Karpas-422 (cell line): ENCODE measurements at regions not wholly inside any gene's neighbourhood (a gene's known extent, or its start where the extent isn't known, plus 50 kb on each side); places are given as distances from the start of the nearest gene placed in this dataset.
"Not testable (repeated sequence)": the region's sequence is repeated elsewhere in the genome, so short reads cannot be mapped to it uniquely, and the experiment has no call there.

Experiments used
- DNase-seq: peaks from one replicate; pipeline ENCODE4 v3.0.0-alpha.2; 2015
- H2AFZ ChIP-seq: fragments of 200-600 bp; sonication (generic); 2 replicates; pipeline ENCODE4 v1.6.1; 2014; ENCODE audit warnings: antibody characterized with exemption, low read length, mixed read lengths
- H3K27ac ChIP-seq: fragments of 200-600 bp; sonication (generic); 2 replicates; pipeline ENCODE4 v1.5.1; 2014; ENCODE audit warnings: mild to moderate bottlenecking, low read length, moderate library complexity
- H3K27me3 ChIP-seq: fragments of 200-600 bp; sonication (generic); 2 replicates; pipeline ENCODE4 v1.6.1; 2014; ENCODE audit warnings: low read length, mixed read lengths
- H3K36me3 ChIP-seq: fragments of 200-600 bp; sonication (generic); 2 replicates; pipeline ENCODE4 v1.6.1; 2014; ENCODE audit warnings: low read length, mixed read lengths; ENCODE audit not compliant: insufficient read depth
- H3K4me1 ChIP-seq: fragments of 200-600 bp; sonication (generic); 2 replicates; pipeline ENCODE4 v1.6.1; 2014; ENCODE audit warnings: mild to moderate bottlenecking, low read length, mixed read lengths
- H3K4me2 ChIP-seq: fragments of 200-600 bp; sonication (generic); 2 replicates; pipeline ENCODE4 v1.6.1; 2014; ENCODE audit warnings: low read length, low read depth, mild to moderate bottlenecking; ENCODE audit not compliant: poor library complexity, severe bottlenecking
- H3K4me3 ChIP-seq: fragments of 200-600 bp; sonication (generic); 2 replicates; pipeline ENCODE4 v1.5.1; 2014; ENCODE audit warnings: mild to moderate bottlenecking, antibody characterized with exemption, low read length, mixed read lengths
- H3K79me2 ChIP-seq: fragments of 200-600 bp; sonication (generic); 2 replicates; pipeline ENCODE4 v1.6.1; 2014; ENCODE audit warnings: mild to moderate bottlenecking, low read length, mixed read lengths
- H3K9ac ChIP-seq: fragments of 200-600 bp; sonication (generic); 2 replicates; pipeline ENCODE4 v1.6.0; 2014; ENCODE audit warnings: low read length
- H3K9me2 ChIP-seq: fragments of 200-600 bp; sonication (generic), shearing (Covaris generic); replicated peaks from 2 replicates; pipeline ENCODE4 v1.6.0; 2014; ENCODE audit warnings: mild to moderate bottlenecking, low read length, moderate library complexity; ENCODE audit not compliant: insufficient read depth
- H3K9me3 ChIP-seq: fragments of 300-700, 200-600 bp; sonication (generic); 2 replicates; pipeline ENCODE4 v1.6.1; 2014; ENCODE audit warnings: low read length, mixed read lengths
- H4K20me1 ChIP-seq: fragments of 200-600 bp; sonication (generic); 2 replicates; pipeline ENCODE4 v1.6.1; 2014; ENCODE audit warnings: mild to moderate bottlenecking, antibody characterized with exemption, low read length, low read depth; ENCODE audit not compliant: insufficient read depth

- H3K27me3 ChIP-seq = no peaks in the 10 kb centered on the region
- no peaks in the 10 kb centered on the region for H3K79me2 ChIP-seq
- H3K36me3 ChIP-seq = no peaks in the 10 kb centered on the region
- H3K9me2 ChIP-seq = no peaks in the 10 kb centered on the region
- H3K9me3 ChIP-seq = peaks cover 38% of the 10 kb centered on the region
- H3K4me1 ChIP-seq = no peaks in the 10 kb centered on the region
- H3K9ac ChIP-seq = no peak overlapping the region
- no peak overlapping the region for H3K4me2 ChIP-seq
- no peak overlapping the region for H3K27ac ChIP-seq
- no peaks in the 10 kb centered on the region for H4K20me1 ChIP-seq
- no peak overlapping the region for H3K4me3 ChIP-seq
- DNase-seq = no peak
- no peak overlapping the region for H2AFZ ChIP-seq
Observed at GRCh38 chr7:85681241-85681640, 494.4 kb upstream of the SEMA3D start.

- not testable (repeated sequence) for H3K27ac ChIP-seq, DNase-seq, H2AFZ ChIP-seq, H3K79me2 ChIP-seq, H3K9me3 ChIP-seq, H4K20me1 ChIP-seq, H3K9ac ChIP-seq, H3K4me3 ChIP-seq, H3K27me3 ChIP-seq, H3K36me3 ChIP-seq, H3K9me2 ChIP-seq, H3K4me1 ChIP-seq, H3K4me2 ChIP-seq
Observed at GRCh38 chr7:85675093-85675492, 488.2 kb upstream of the SEMA3D start.

DNA sequence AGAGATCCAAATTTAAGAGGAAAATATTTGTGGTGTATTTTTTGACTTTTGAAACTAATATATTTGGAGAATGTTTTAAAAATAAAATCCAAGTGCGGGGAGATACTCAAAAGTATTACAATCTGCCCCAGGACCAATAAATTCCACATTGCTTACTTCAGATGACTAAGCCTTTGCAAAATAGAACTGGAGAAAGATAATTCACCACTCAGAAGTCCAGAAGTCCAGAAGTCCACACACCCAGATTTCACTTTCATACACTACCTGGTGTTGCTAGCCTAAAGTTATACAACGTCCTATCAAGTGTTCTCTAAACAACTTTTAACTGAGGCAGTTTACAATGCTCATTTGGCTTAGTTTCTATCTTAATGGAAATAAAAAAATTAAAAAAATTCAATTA, 487.0 kb upstream of the SEMA3D start:
- no peak overlapping the region for H3K4me3 ChIP-seq
- no peaks in the 10 kb centered on the region for H3K4me1 ChIP-seq
- H3K27ac ChIP-seq = no peak overlapping the region
- no peak overlapping the region for H3K4me2 ChIP-seq
- H3K9me2 ChIP-seq = no peaks in the 10 kb centered on the region
- peaks cover 10% of the 10 kb centered on the region for H3K9me3 ChIP-seq
- H3K27me3 ChIP-seq = no peaks in the 10 kb centered on the region
- DNase-seq = no peak
- H4K20me1 ChIP-seq = no peaks in the 10 kb centered on the region
- no peak overlapping the region for H3K9ac ChIP-seq
- H3K79me2 ChIP-seq = no peaks in the 10 kb centered on the region
- H2AFZ ChIP-seq = no peak overlapping the region
- H3K36me3 ChIP-seq = no peaks in the 10 kb centered on the region

DNA sequence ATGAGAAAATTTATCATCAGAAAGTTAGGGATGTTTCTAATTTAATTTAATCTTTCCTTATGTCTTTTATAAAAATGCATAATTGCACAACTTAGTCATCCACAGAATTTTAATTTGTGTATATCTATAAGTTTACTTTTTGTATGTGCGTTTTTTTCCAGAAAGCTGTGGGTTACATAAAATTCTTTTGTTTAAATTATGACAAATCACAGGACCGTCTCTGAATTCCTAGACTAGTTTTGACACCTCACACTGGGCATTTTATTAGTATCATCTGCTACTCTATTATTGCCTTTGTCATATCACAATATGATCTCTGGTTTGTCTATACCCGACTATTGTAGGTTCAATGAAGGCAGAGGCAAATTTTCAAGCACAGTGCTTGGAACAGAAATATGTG, 482.4 kb upstream of the SEMA3D start:
- Histone ChIP-seq H3K9me3 (peaks cover 13% of the 10 kb centered on the region), H3K36me3 (no peaks in the 10 kb centered on the region), H3K9me2 (no peaks in the 10 kb centered on the region)

DNA sequence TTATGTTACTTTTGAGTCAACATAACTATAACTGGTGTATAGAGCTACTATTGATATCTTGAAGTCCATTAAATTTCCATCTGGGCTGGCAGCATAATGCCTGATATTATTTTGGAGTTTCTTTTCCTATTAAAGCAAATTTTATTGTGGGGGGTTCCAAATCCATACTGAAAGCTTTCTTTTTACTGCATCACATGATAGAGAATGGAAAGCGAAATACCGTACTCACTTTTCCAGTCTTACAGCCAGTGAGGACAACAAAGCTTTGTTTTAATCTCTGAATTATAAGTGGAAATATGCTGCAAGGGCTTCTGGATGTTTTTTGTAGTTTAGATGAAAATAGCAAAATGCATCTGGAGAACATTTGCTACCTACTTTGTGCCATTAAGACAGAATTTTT, 477.5 kb upstream of the SEMA3D start:
- no peak overlapping the region for H3K4me2 ChIP-seq
- no peaks in the 10 kb centered on the region for H3K9me2 ChIP-seq
- no peak overlapping the region for H2AFZ ChIP-seq
- no peaks in the 10 kb centered on the region for H3K27me3 ChIP-seq
- no peaks in the 10 kb centered on the region for H3K4me1 ChIP-seq
- no peaks in the 10 kb centered on the region for H4K20me1 ChIP-seq
- H3K9ac ChIP-seq = no peak overlapping the region
- H3K4me3 ChIP-seq = no peak overlapping the region
- DNase-seq = no peak
- H3K9me3 ChIP-seq = peaks cover 11% of the 10 kb centered on the region
- no peak overlapping the region for H3K27ac ChIP-seq
- no peaks in the 10 kb centered on the region for H3K36me3 ChIP-seq
- no peaks in the 10 kb centered on the region for H3K79me2 ChIP-seq

More for the DNA sequence above, 482.4 kb upstream of the SEMA3D start:
- H2AFZ ChIP-seq = no peak overlapping the region
- H3K4me1 ChIP-seq = no peaks in the 10 kb centered on the region
- H3K27ac ChIP-seq = no peak overlapping the region
- no peak overlapping the region for H3K9ac ChIP-seq
- no peaks in the 10 kb centered on the region for H3K27me3 ChIP-seq
- H3K4me3 ChIP-seq = no peak overlapping the region
- DNase-seq = no peak
- no peaks in the 10 kb centered on the region for H3K79me2 ChIP-seq
- H4K20me1 ChIP-seq = no peaks in the 10 kb centered on the region
- no peak overlapping the region for H3K4me2 ChIP-seq

GRCh38 chr7:85659364-85659763, 472.5 kb upstream of the SEMA3D start:
- H3K27ac ChIP-seq = no peak overlapping the region
- H3K79me2 ChIP-seq = no peaks in the 10 kb centered on the region
- no peak for DNase-seq
- H3K4me2 ChIP-seq = no peak overlapping the region
- H3K9me2 ChIP-seq = no peaks in the 10 kb centered on the region
- H3K27me3 ChIP-seq = no peaks in the 10 kb centered on the region
- no peaks in the 10 kb centered on the region for H4K20me1 ChIP-seq
- no peaks in the 10 kb centered on the region for H3K4me1 ChIP-seq
- H3K9me3 ChIP-seq = peaks cover 11% of the 10 kb centered on the region
- no peak overlapping the region for H2AFZ ChIP-seq
- H3K36me3 ChIP-seq = no peaks in the 10 kb centered on the region
- H3K4me3 ChIP-seq = no peak overlapping the region
- H3K9ac ChIP-seq = no peak overlapping the region

DNA sequence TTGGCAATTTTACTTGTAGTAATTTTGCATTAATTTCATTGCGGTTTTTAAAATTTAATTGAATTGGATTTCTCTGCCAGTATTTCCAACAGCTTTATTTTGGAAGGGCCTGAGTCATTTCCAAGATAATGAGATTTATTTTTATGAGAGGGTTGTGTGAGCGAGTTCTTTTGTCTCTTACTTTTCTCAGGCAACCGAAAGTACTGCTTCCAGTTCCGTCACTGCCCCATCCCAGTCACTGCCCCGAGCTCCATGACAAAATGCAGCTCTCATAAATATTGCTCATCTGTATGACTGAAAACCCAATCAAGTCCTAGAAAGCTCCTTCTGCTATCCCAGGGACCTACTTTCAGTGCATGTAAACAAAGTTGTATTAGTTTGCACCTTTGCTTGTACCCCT, 468.4 kb upstream of the SEMA3D start:
- H2AFZ ChIP-seq = no peak overlapping the region
- H3K4me2 ChIP-seq = no peak overlapping the region
- H3K4me3 ChIP-seq = no peak overlapping the region
- H3K9me3 ChIP-seq = peaks cover 9% of the 10 kb centered on the region
- H4K20me1 ChIP-seq = no peaks in the 10 kb centered on the region
- no peaks in the 10 kb centered on the region for H3K27me3 ChIP-seq
- DNase-seq = no peak
- H3K9ac ChIP-seq = no peak overlapping the region
- no peak overlapping the region for H3K27ac ChIP-seq
- no peaks in the 10 kb centered on the region for H3K4me1 ChIP-seq
- no peaks in the 10 kb centered on the region for H3K79me2 ChIP-seq
- no peaks in the 10 kb centered on the region for H3K36me3 ChIP-seq
- H3K9me2 ChIP-seq = no peaks in the 10 kb centered on the region

- Histone ChIP-seq H3K4me2 (no peak overlapping the region), H3K27ac (no peak overlapping the region), H3K9ac (no peak overlapping the region), H3K4me1 (no peaks in the 10 kb centered on the region), H4K20me1 (no peaks in the 10 kb centered on the region), H2AFZ (no peak overlapping the region), H3K4me3 (no peak overlapping the region), H3K79me2 (no peaks in the 10 kb centered on the region), H3K9me3 (peaks cover 5% of the 10 kb centered on the region; the same call in 1 of the 2 replicates), H3K27me3 (no peaks in the 10 kb centered on the region), H3K9me2 (no peaks in the 10 kb centered on the region), H3K36me3 (no peaks in the 10 kb centered on the region)
- no peak for DNase-seq
Observed at GRCh38 chr7:85644272-85644671, 457.4 kb upstream of the SEMA3D start.

GRCh38 chr7:85641331-85641730, 454.5 kb upstream of the SEMA3D start:
- Histone ChIP-seq H3K4me3 (no peak overlapping the region), H3K36me3 (no peaks in the 10 kb centered on the region), H3K9ac (no peak overlapping the region), H3K79me2 (no peaks in the 10 kb centered on the region), H3K27me3 (no peaks in the 10 kb centered on the region), H3K4me2 (no peak overlapping the region), H3K9me2 (no peaks in the 10 kb centered on the region), H3K4me1 (no peaks in the 10 kb centered on the region), H2AFZ (no peak overlapping the region), H3K27ac (no peak overlapping the region), H4K20me1 (no peaks in the 10 kb centered on the region), H3K9me3 (peaks cover 9% of the 10 kb centered on the region)
- DNase-seq = no peak
